Heart left ventricle (tissue), 16 donors: ENCODE measurements at regions not wholly inside any gene's neighbourhood (a gene's known extent, or its start where the extent isn't known, plus 50 kb on each side); places are given as distances from the start of the nearest gene placed in this dataset.

ENCODE experiments used
- ATAC-seq, 4 donors: fragments of 200-7000 bp; cut with Tn5 transposase; one replicate each; pipeline ENCODE4 v1.9.1; 2020 to 2022; ENCODE audit warnings: moderate library complexity in 4 of 4, mild to moderate bottlenecking in 3 of 4, moderate number of reproducible peaks in 1 of 4
- DNase-seq, 5 donors: peaks; one replicate each; pipeline ENCODE4 v3.0.0-alpha.2; 2020
- H3K27ac ChIP-seq, 12 donors: fragments of 200-600 bp; sonication (generic) in 4 of 12; one replicate each; pipeline versions ENCODE4 v1.5.0 to v1.8.0; 2016 to 2022; ENCODE audit warnings: mild to moderate bottlenecking in 2 of 12
- H3K27me3 ChIP-seq, 9 donors: fragments of 200-600 bp; sonication (generic) in 2 of 9; one replicate each; pipeline versions ENCODE4 v1.5.1 to v1.8.0; 2016 to 2022; ENCODE audit warnings: mild to moderate bottlenecking in 3 of 9
- H3K36me3 ChIP-seq, 9 donors: fragments of 200-600 bp; sonication (generic) in 2 of 9; one replicate each; pipeline versions ENCODE4 v1.5.0 to v1.8.0; 2018 to 2022; ENCODE audit warnings: mild to moderate bottlenecking in 2 of 9
- H3K4me1 ChIP-seq, 12 donors: fragments of 200-600 bp; sonication (generic) in 4 of 12; one replicate each; pipeline versions ENCODE4 v1.5.0 to v1.8.0; 2016 to 2022; ENCODE audit warnings: mild to moderate bottlenecking in 3 of 12
- H3K4me3 ChIP-seq, 12 donors: fragments of 200-600 bp; sonication (generic) in 4 of 12; one replicate each; pipeline versions ENCODE4 v1.5.0 to v1.8.0; 2017 to 2022; ENCODE audit warnings: mild to moderate bottlenecking in 9 of 12, moderate library complexity in 4 of 12
- H3K9me3 ChIP-seq, 12 donors: fragments of 200-600 bp; sonication (generic) in 4 of 12; one replicate each; pipeline versions ENCODE4 v1.5.0 to v1.8.0; 2016 to 2022; ENCODE audit warnings: mild to moderate bottlenecking in 1 of 12
- CTCF ChIP-seq, 12 donors: fragments of 200-600 bp; sonication (generic) in 4 of 12; IDR thresholded peaks; one replicate each; pipeline versions ENCODE4 v1.5.0 to v1.8.0; 2018 to 2022; ENCODE audit warnings: antibody characterized with exemption in 12 of 12, mild to moderate bottlenecking in 5 of 12
- POLR2A ChIP-seq, 2 donors: fragments of 450-650 bp; IDR thresholded peaks; one replicate each; pipeline ENCODE4 v1.6.1; 2017; ENCODE audit warnings: antibody characterized with exemption in 2 of 2, mild to moderate bottlenecking in 2 of 2, moderate library complexity in 2 of 2
- WGBS, 4 donors: extraction: QIAGEN DNeasy Blood & Tissue Kit in 2 of 4; methylation state at CpG; one replicate each; pipeline versions ENCODE4 v1.1.5 to v1.1.7; 2013 to 2018; 5-methylcytosine and 5-hydroxymethylcytosine counted together
- intact Hi-C, 10 donors: fragments of 100-400 bp; cut with DNase I; formaldehyde crosslinking; loops; one replicate each; pipeline versions ENCODE4 v1.11.1 to v1.14.2; 2022
- donor health status: ischemic (EF 13 %, LVEDD 7.1; RV severe dilation, severe dysfunction).
- donor health status: healthy with polysubstance abuse.
- donor health status: DM: no; HTN: yes; CAD: no.
- donor health status: DM: no; HTN: no; CAD: no.
- donor health status: ischemic (EF 25% LVEDD 6.9; RV normal size, moderate dysfunction).
- donor health status: ischemic (EF 25% LVEDD 5.7; RV mildly dilated, moderate dysfunction).
- donor health status: healthy.
- donor health status: DM: yes; HTN: yes; CAD: no.
- donor health status: ischemic (EF 35%, LVEDD 5.7; RV mildly dilated, moderate dysfunction).
- donor health status: nonischemic (EF 11% LVEDD 7.7; RV severe dilation, severe dysfunction).
- donor health status: DM: yes; HTN: yes; CAD: no.
- donor health status: PGD.
- donor health status: ischemic (EF 29% LVEDD 5.4; RV normal size, mild dysfunction).
- donor health status: nonischemic (EF 23%, LVEDD 6.1; RV moderate dilation, normal function).

GRCh38 chr11:16607675-16608644, 130.5 kb upstream of the C11orf58 start:
- Histone ChIP-seq H3K4me3 (peak overlapping the region; percentile 69 to 93 (median 84)), H3K4me1 (peaks cover 0 to 39% (median 9%) of the 10 kb centered on the region in 12 donors), H3K9me3 (no peaks in the 10 kb centered on the region), H3K27me3 (peaks cover 0 to 97% (median 3%) of the 10 kb centered on the region in 9 donors), H3K36me3 (no peaks in the 10 kb centered on the region), H3K27ac (peak overlapping the region; percentile 85 to 100 (median 97))
- ATAC-seq = peak; percentile 22 to 73 (median 60)
- peak; percentile 86 to 92 (median 88) for DNase-seq
- 12 to 19% (median 16%) methylated on average over 24 to 25 of the region's 25 CpGs for WGBS, 4 donors
- TF ChIP-seq CTCF (IDR thresholded peaks at IDR 0.05) (no peak), POLR2A (IDR thresholded peaks at IDR 0.05) (peak in 1 of 2 donors; percentile 21)
- intact Hi-C loops = loop anchor here (2.0 to 10.0 kb wide), 23 partner anchors 133 to 957 kb away; partner anchors contain the start of gene SOX6 (in 1 of the 10)

- Histone ChIP-seq H3K9me3 (no peaks in the 10 kb centered on the region), H3K4me1 (peaks cover 0 to 40% (median 7%) of the 10 kb centered on the region in 12 donors), H3K27me3 (peaks cover 0 to 88% (median 3%) of the 10 kb centered on the region in 9 donors), H3K36me3 (no peaks in the 10 kb centered on the region), H3K27ac (peak overlapping the region; percentile 85 to 100 (median 97)), H3K4me3 (peak overlapping the region; percentile 69 to 93 (median 84))
- peak; percentile 14 to 56 (median 50) for ATAC-seq
- peak; percentile 74 to 78 (median 76) for DNase-seq
- WGBS, 4 donors = 0 to 2% (median 1%) methylated on average over 61 to 81 of the region's 81 CpGs
- intact Hi-C loops = loop anchor here (2.0 to 10.0 kb wide), 22 partner anchors 132 to 955 kb away; partner anchors contain the start of gene SOX6 (in 1 of the 10)
- TF ChIP-seq CTCF (IDR thresholded peaks at IDR 0.05) = no peak
- peak in 1 of 2 donors; percentile 46 for TF ChIP-seq POLR2A (IDR thresholded peaks at IDR 0.05)
Measured at GRCh38 chr11:16606784-16607674, 131.4 kb upstream of the C11orf58 start.

- peaks cover 0 to 79% (median 3%) of the 10 kb centered on the region in 9 donors for H3K27me3 ChIP-seq
- H3K27ac ChIP-seq = peak overlapping the region; percentile 85 to 100 (median 97)
- peak in 1 of 2 donors; percentile 47 for TF ChIP-seq POLR2A (IDR thresholded peaks at IDR 0.05)
- TF ChIP-seq CTCF (IDR thresholded peaks at IDR 0.05) = peak; percentile 95 to 99 (median 98)
- H3K4me3 ChIP-seq = peak overlapping the region; percentile 69 to 93 (median 84)
- peak; percentile 87 to 92 (median 90) for DNase-seq
- peaks cover 0 to 38% (median 9%) of the 10 kb centered on the region in 12 donors for H3K4me1 ChIP-seq
- 0 to 1% (median 1%) methylated on average over 36 of the region's 36 CpGs for WGBS, 4 donors
- no peaks in the 10 kb centered on the region for H3K9me3 ChIP-seq
- no peaks in the 10 kb centered on the region for H3K36me3 ChIP-seq
- intact Hi-C loops = loop anchor here (2.0 to 10.0 kb wide), 24 partner anchors 131 to 954 kb away; partner anchors contain the start of gene SOX6 (in 1 of the 10)
- ATAC-seq = peak; percentile 43 to 66 (median 56)
Measured at GRCh38 chr11:16605894-16606783, 132.3 kb upstream of the C11orf58 start.
